ENCODE measurements at regions not wholly inside any gene's neighbourhood (a gene's known extent, or its start where the extent isn't known, plus 50 kb on each side); places are given as distances from the start of the nearest gene placed in this dataset.

- intact Hi-C loops (cut with DNase I; ENCODE audit: low total_unique reads) (no loop called here), in situ Hi-C loops (cut with MboI; ENCODE audit: low pct_ligation_motif_present in 1 of 4, low pct_unique_long_range_greater_than_20kb in 1 of 4, low sequenced_read_pairs in 3 of 4) (no loop called here)
- no peaks in the 10 kb centered on the region for H3K36me3 ChIP-seq
- H3K27me3 ChIP-seq: no peaks in the 10 kb centered on the region
- H3K9me3 ChIP-seq: no peaks in the 10 kb centered on the region
- no peaks in the 10 kb centered on the region for H3K4me1 ChIP-seq
- no peak overlapping the region for H3K4me3 ChIP-seq
- TF ChIP-seq POLR2A (IDR thresholded peaks at IDR 0.05) (no peak), CTCF (IDR thresholded peaks at IDR 0.05) (no peak), EP300 (IDR thresholded peaks at IDR 0.05; ENCODE audit: low read depth) (no peak), POLR2AphosphoS5 (IDR thresholded peaks at IDR 0.05) (no peak)
- 79 to 80% methylated on average over 2 to 5 of the region's 5 CpGs for WGBS, 2 donors (ENCODE audit: low coverage in 1 of 2)
- H3K27ac ChIP-seq: no peak overlapping the region
- no peak for DNase-seq
These were observed 210.2 kb downstream of the SLITRK6 start for GRCh38 chr13:85589021-85589420.

- Histone ChIP-seq H3K9me3 (no peaks in the 10 kb centered on the region), H3K27me3 (no peaks in the 10 kb centered on the region), H3K36me3 (no peaks in the 10 kb centered on the region), H3K27ac (no peak overlapping the region), H3K4me1 (no peaks in the 10 kb centered on the region), H3K4me3 (no peak overlapping the region)
- intact Hi-C loops (cut with DNase I; ENCODE audit: low total_unique reads) (no loop called here), in situ Hi-C loops (cut with MboI; ENCODE audit: low pct_ligation_motif_present in 1 of 4, low pct_unique_long_range_greater_than_20kb in 1 of 4, low sequenced_read_pairs in 3 of 4) (no loop called here)
- no peak for DNase-seq
- TF ChIP-seq POLR2A (IDR thresholded peaks at IDR 0.05): no peak
- WGBS, 2 donors (ENCODE audit: low coverage in 1 of 2): 78 to 81% methylated on average over 3 of the region's 3 CpGs
These were observed 210.9 kb downstream of the SLITRK6 start for GRCh38 chr13:85588359-85588758.

GRCh38 chr13:85586856-85587255 is 212.4 kb downstream of the SLITRK6 start:
- Histone ChIP-seq H3K36me3 (no peaks in the 10 kb centered on the region), H3K27me3 (no peaks in the 10 kb centered on the region), H3K27ac (no peak overlapping the region), H3K4me3 (no peak overlapping the region), H3K4me1 (no peaks in the 10 kb centered on the region), H3K9me3 (no peaks in the 10 kb centered on the region)
- TF ChIP-seq POLR2A (IDR thresholded peaks at IDR 0.05) (no peak), EP300 (IDR thresholded peaks at IDR 0.05; ENCODE audit: low read depth) (no peak), CTCF (IDR thresholded peaks at IDR 0.05) (no peak), POLR2AphosphoS5 (IDR thresholded peaks at IDR 0.05) (no peak)
- in situ Hi-C loops (cut with MboI; ENCODE audit: low pct_ligation_motif_present in 1 of 4, low pct_unique_long_range_greater_than_20kb in 1 of 4, low sequenced_read_pairs in 3 of 4) (no loop called here), intact Hi-C loops (cut with DNase I; ENCODE audit: low total_unique reads) (no loop called here)
- DNase-seq: no peak

- intact Hi-C loops (cut with DNase I; ENCODE audit: low total_unique reads): no loop called here
- in situ Hi-C loops (cut with MboI; ENCODE audit: low pct_ligation_motif_present in 1 of 4, low pct_unique_long_range_greater_than_20kb in 1 of 4, low sequenced_read_pairs in 3 of 4): no loop called here
These were observed 212.8 kb downstream of the SLITRK6 start for GRCh38 chr13:85586422-85586831.

More at GRCh38 chr13:85586422-85586831, 212.8 kb downstream of the SLITRK6 start:
- Histone ChIP-seq H3K4me1 (no peaks in the 10 kb centered on the region), H3K9me3 (no peaks in the 10 kb centered on the region), H3K27me3 (no peaks in the 10 kb centered on the region), H3K36me3 (no peaks in the 10 kb centered on the region), H3K4me3 (no peak overlapping the region), H3K27ac (no peak overlapping the region)
- DNase-seq: no peak
- TF ChIP-seq POLR2A (IDR thresholded peaks at IDR 0.05): no peak
- TF ChIP-seq CTCF (IDR thresholded peaks at IDR 0.05): no peak
- TF ChIP-seq EP300 (IDR thresholded peaks at IDR 0.05; ENCODE audit: low read depth): no peak
- TF ChIP-seq POLR2AphosphoS5 (IDR thresholded peaks at IDR 0.05): no peak
- 67 to 74% methylated on average over 1 of the region's 1 CpG for WGBS, 2 donors (ENCODE audit: low coverage in 1 of 2)
